ENCODE measurements at regions not wholly inside any gene's neighbourhood (a gene's known extent, or its start where the extent isn't known, plus 50 kb on each side); places are given as distances from the start of the nearest gene placed in this dataset.

- no peak for DNase-seq
Measured at GRCh38 chr3:151935446-151935845, 62.0 kb downstream of the SUCNR1 start.

GRCh38 chr3:151940481-151940880 is 67.0 kb downstream of the SUCNR1 start:
- DNase-seq = no peak

GRCh38 chr3:151943539-151943938 is 70.1 kb downstream of the SUCNR1 start:
- no peak for DNase-seq

GRCh38 chr3:151944356-151944755 is 70.9 kb downstream of the SUCNR1 start:
- no peak for DNase-seq

GRCh38 chr3:151946606-151947005 is 73.2 kb downstream of the SUCNR1 start:
- DNase-seq = no peak

GRCh38 chr3:151949706-151950105 is 76.3 kb downstream of the SUCNR1 start:
- DNase-seq = no peak

- no peak for DNase-seq
Measured at GRCh38 chr3:151955356-151955755, 81.9 kb downstream of the SUCNR1 start.

- DNase-seq = no peak
Measured at GRCh38 chr3:151960961-151961580, 87.6 kb downstream of the SUCNR1 start.

GRCh38 chr3:151962352-151962751 is 88.9 kb downstream of the SUCNR1 start:
- no peak for DNase-seq

- no peak for DNase-seq
Measured at GRCh38 chr3:151962912-151963311, 89.5 kb downstream of the SUCNR1 start.

- no peak for DNase-seq
Measured at GRCh38 chr3:151964743-151965142, 91.3 kb downstream of the SUCNR1 start.

- DNase-seq = no peak
Measured at GRCh38 chr3:151969026-151969642, 95.7 kb downstream of the SUCNR1 start.

- no peak for DNase-seq
Measured at GRCh38 chr3:151971814-151972579, 98.6 kb downstream of the SUCNR1 start.

GRCh38 chr3:151974067-151974466 is 100.6 kb downstream of the SUCNR1 start:
- DNase-seq = no peak

GRCh38 chr3:151976211-151977050 is 103.0 kb downstream of the SUCNR1 start:
- no peak for DNase-seq

GRCh38 chr3:151979906-151980305 is 106.5 kb downstream of the SUCNR1 start:
- no peak for DNase-seq

GRCh38 chr3:151983538-151983937 is 110.1 kb downstream of the SUCNR1 start:
- no peak for DNase-seq

- no peak for DNase-seq
Measured at GRCh38 chr3:151985787-151986430, 112.5 kb downstream of the SUCNR1 start.

- no peak for DNase-seq
Measured at GRCh38 chr3:151987893-151988292, 114.5 kb downstream of the SUCNR1 start.

- no peak for DNase-seq
Measured at GRCh38 chr3:151989621-151990020, 116.2 kb downstream of the SUCNR1 start.

GRCh38 chr3:151990696-151991376 is 117.4 kb downstream of the SUCNR1 start:
- DNase-seq = no peak

All from activated T-cell treated with anti-CD3 and anti-CD28 coated beads, Interleukin-2, amount 50 U/mL, for 1 hour (primary cell).